H7 (cell line): ENCODE measurements at regions not wholly inside any gene's neighbourhood (a gene's known extent, or its start where the extent isn't known, plus 50 kb on each side); places are given as distances from the start of the nearest gene placed in this dataset.
"Not testable (repeated sequence)": the region's sequence is repeated elsewhere in the genome, so short reads cannot be mapped to it uniquely, and the experiment has no call there.

Experiments
- DNase-seq: peaks from one replicate; pipeline ENCODE4 v3.0.0; 2012
- H3K27me3 ChIP-seq: 2 replicates; pipeline ENCODE4 v1.6.0; 2011; ENCODE audit warnings: mild to moderate bottlenecking, low read length; ENCODE audit not compliant: control insufficient read depth, insufficient read depth
- H3K36me3 ChIP-seq: replicated peaks from 2 replicates; pipeline ENCODE4 v1.5.1; 2011; ENCODE audit warnings: low read length; ENCODE audit not compliant: control insufficient read depth, insufficient read depth
- H3K4me3 ChIP-seq: 2 replicates; pipeline ENCODE4 v1.5.1; 2011; ENCODE audit warnings: low read depth, mild to moderate bottlenecking, control low read depth, low read length, moderate library complexity; ENCODE audit not compliant: insufficient read depth

GRCh38 chr7:29641651-29642050, 78.0 kb downstream of the PRR15 start:
- no peaks in the 10 kb centered on the region for H3K36me3 ChIP-seq
- no peaks in the 10 kb centered on the region for H3K27me3 ChIP-seq
- no peak for DNase-seq
- no peak overlapping the region for H3K4me3 ChIP-seq

GRCh38 chr7:29642494-29643155, 79.0 kb downstream of the PRR15 start:
- no peak for DNase-seq
- no peak overlapping the region for H3K4me3 ChIP-seq
- H3K36me3 ChIP-seq: no peaks in the 10 kb centered on the region
- H3K27me3 ChIP-seq: no peaks in the 10 kb centered on the region

GRCh38 chr7:29646116-29646515, 82.5 kb downstream of the PRR15 start:
- DNase-seq, H3K4me3 ChIP-seq, H3K27me3 ChIP-seq, H3K36me3 ChIP-seq: not testable (repeated sequence)

GRCh38 chr7:29647020-29647654, 83.5 kb downstream of the PRR15 start:
- no peaks in the 10 kb centered on the region for H3K36me3 ChIP-seq
- no peak for DNase-seq
- H3K27me3 ChIP-seq: no peaks in the 10 kb centered on the region
- no peak overlapping the region for H3K4me3 ChIP-seq

- not testable (repeated sequence) for H3K27me3 ChIP-seq, H3K4me3 ChIP-seq, DNase-seq, H3K36me3 ChIP-seq
These were observed 84.1 kb downstream of the PRR15 start for GRCh38 chr7:29647691-29648210.

GRCh38 chr7:29649028-29649716, 85.5 kb downstream of the PRR15 start:
- no peak overlapping the region for H3K4me3 ChIP-seq
- no peaks in the 10 kb centered on the region for H3K36me3 ChIP-seq
- no peaks in the 10 kb centered on the region for H3K27me3 ChIP-seq
- DNase-seq: no peak

GRCh38 chr7:29649876-29650275, 86.2 kb downstream of the PRR15 start:
- Histone ChIP-seq H3K27me3 (no peaks in the 10 kb centered on the region), H3K4me3 (no peak overlapping the region), H3K36me3 (no peaks in the 10 kb centered on the region)
- no peak for DNase-seq

- no peak for DNase-seq
- H3K4me3 ChIP-seq: no peak overlapping the region
- no peaks in the 10 kb centered on the region for H3K36me3 ChIP-seq
- H3K27me3 ChIP-seq: no peaks in the 10 kb centered on the region
These were observed 87.8 kb downstream of the PRR15 start for GRCh38 chr7:29651477-29651876.

GRCh38 chr7:29652556-29652955, 88.9 kb downstream of the PRR15 start:
- Histone ChIP-seq H3K4me3 (no peak overlapping the region), H3K36me3 (no peaks in the 10 kb centered on the region), H3K27me3 (no peaks in the 10 kb centered on the region)
- no peak for DNase-seq

- not testable (repeated sequence) for H3K36me3 ChIP-seq, H3K27me3 ChIP-seq, H3K4me3 ChIP-seq, DNase-seq
These were observed 90.7 kb downstream of the PRR15 start for GRCh38 chr7:29654340-29654739.

- no peak overlapping the region for H3K4me3 ChIP-seq
- no peak for DNase-seq
- H3K27me3 ChIP-seq: no peaks in the 10 kb centered on the region
- H3K36me3 ChIP-seq: no peaks in the 10 kb centered on the region
These were observed 93.7 kb downstream of the PRR15 start for GRCh38 chr7:29657288-29657687.

- H3K4me3 ChIP-seq: no peak overlapping the region
- DNase-seq: no peak
- no peaks in the 10 kb centered on the region for H3K36me3 ChIP-seq
- no peaks in the 10 kb centered on the region for H3K27me3 ChIP-seq
These were observed 94.2 kb downstream of the PRR15 start for GRCh38 chr7:29657856-29658255.

- DNase-seq, H3K36me3 ChIP-seq, H3K27me3 ChIP-seq, H3K4me3 ChIP-seq: not testable (repeated sequence)
These were observed 95.6 kb downstream of the PRR15 start for GRCh38 chr7:29659213-29659612.

- not testable (repeated sequence) for H3K36me3 ChIP-seq, DNase-seq, H3K27me3 ChIP-seq, H3K4me3 ChIP-seq
These were observed 99.3 kb downstream of the PRR15 start for GRCh38 chr7:29662899-29663298.

- not testable (repeated sequence) for DNase-seq, H3K27me3 ChIP-seq, H3K4me3 ChIP-seq, H3K36me3 ChIP-seq
These were observed 101.4 kb downstream of the PRR15 start for GRCh38 chr7:29664999-29665398.
